RWPE2 (cell line): ENCODE measurements at regions not wholly inside any gene's neighbourhood (a gene's known extent, or its start where the extent isn't known, plus 50 kb on each side); places are given as distances from the start of the nearest gene placed in this dataset.

Experiments
- ATAC-seq: fragments of 200-7000 bp; cut with Tn5 transposase; 3 replicates; pipeline ENCODE4 v1.9.1; 2021; ENCODE audit warnings: low read depth
- DNase-seq: peaks from one replicate; pipeline ENCODE4 v3.0.0-alpha.2; 2020; ENCODE audit warnings: low spot score
- H3K27ac ChIP-seq: fragments of 450-650 bp; 2 replicates; pipeline ENCODE4 v1.5.1; 2017; ENCODE audit warnings: mild to moderate bottlenecking; ENCODE audit not compliant: poor library complexity, severe bottlenecking
- H3K27me3 ChIP-seq: fragments of 250-450 bp; sonication (Bioruptor Pico); 2 replicates; pipeline ENCODE4 v1.5.1; 2021; ENCODE audit warnings: mild to moderate bottlenecking, moderate library complexity; ENCODE audit not compliant: insufficient read depth, poor library complexity, severe bottlenecking
- H3K36me3 ChIP-seq: fragments of 250-450 bp; sonication (Bioruptor Pico); 2 replicates; pipeline ENCODE4 v1.5.1; 2020; ENCODE audit warnings: low read depth, mild to moderate bottlenecking, moderate library complexity
- H3K4me1 ChIP-seq: fragments of 250-450 bp; sonication (Bioruptor Pico); 2 replicates; pipeline ENCODE4 v1.5.1; 2021; ENCODE audit warnings: mild to moderate bottlenecking, moderate library complexity; ENCODE audit not compliant: insufficient read depth, poor library complexity, severe bottlenecking
- H3K4me3 ChIP-seq: fragments of 250-450 bp; sonication (Bioruptor Pico); 2 replicates; pipeline ENCODE4 v1.5.1; 2021; ENCODE audit warnings: mild to moderate bottlenecking, moderate library complexity; ENCODE audit not compliant: severe bottlenecking
- H3K9me3 ChIP-seq: fragments of 250-450 bp; sonication (Bioruptor Pico); 2 replicates; pipeline ENCODE4 v1.5.1; 2021; ENCODE audit warnings: mild to moderate bottlenecking, moderate library complexity; ENCODE audit not compliant: severe bottlenecking
- TF ChIP-seq, protein P1 (sequence below): fragments of 450-650 bp; IDR thresholded peaks from one replicate; pipeline ENCODE4 v1.5.1; 2017; ENCODE audit warnings: mild to moderate bottlenecking, moderate library complexity; ENCODE audit not compliant: poor library complexity, severe bottlenecking

DNA sequence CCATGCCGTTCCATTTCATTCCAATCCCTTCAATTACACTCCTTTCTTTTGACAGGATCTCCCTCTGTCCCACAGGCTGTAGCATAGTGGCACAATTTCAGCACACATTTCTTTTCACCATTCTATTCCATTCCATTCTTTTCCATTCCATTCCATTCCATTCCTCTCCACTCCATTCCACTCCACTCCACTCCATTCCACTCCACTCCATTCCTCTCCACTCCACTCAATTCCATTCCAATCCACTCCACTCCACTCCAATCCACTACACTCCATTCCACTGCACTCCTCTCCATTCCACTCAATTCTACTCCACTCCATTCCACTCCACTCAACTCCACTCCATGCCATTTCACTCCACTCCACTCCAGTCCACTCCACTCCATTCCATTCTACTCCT is 1495.1 kb downstream of the TSPY10 start:
- Histone ChIP-seq H3K9me3 (peaks cover 8% of the 10 kb centered on the region), H3K27ac (no peak overlapping the region), H3K27me3 (no peaks in the 10 kb centered on the region), H3K36me3 (no peaks in the 10 kb centered on the region), H3K4me3 (no peak overlapping the region), H3K4me1 (no peaks in the 10 kb centered on the region)
- DNase-seq: no peak
- TF ChIP-seq, protein P1, sequence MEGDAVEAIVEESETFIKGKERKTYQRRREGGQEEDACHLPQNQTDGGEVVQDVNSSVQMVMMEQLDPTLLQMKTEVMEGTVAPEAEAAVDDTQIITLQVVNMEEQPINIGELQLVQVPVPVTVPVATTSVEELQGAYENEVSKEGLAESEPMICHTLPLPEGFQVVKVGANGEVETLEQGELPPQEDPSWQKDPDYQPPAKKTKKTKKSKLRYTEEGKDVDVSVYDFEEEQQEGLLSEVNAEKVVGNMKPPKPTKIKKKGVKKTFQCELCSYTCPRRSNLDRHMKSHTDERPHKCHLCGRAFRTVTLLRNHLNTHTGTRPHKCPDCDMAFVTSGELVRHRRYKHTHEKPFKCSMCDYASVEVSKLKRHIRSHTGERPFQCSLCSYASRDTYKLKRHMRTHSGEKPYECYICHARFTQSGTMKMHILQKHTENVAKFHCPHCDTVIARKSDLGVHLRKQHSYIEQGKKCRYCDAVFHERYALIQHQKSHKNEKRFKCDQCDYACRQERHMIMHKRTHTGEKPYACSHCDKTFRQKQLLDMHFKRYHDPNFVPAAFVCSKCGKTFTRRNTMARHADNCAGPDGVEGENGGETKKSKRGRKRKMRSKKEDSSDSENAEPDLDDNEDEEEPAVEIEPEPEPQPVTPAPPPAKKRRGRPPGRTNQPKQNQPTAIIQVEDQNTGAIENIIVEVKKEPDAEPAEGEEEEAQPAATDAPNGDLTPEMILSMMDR: no peak
- ATAC-seq: no peak

DNA sequence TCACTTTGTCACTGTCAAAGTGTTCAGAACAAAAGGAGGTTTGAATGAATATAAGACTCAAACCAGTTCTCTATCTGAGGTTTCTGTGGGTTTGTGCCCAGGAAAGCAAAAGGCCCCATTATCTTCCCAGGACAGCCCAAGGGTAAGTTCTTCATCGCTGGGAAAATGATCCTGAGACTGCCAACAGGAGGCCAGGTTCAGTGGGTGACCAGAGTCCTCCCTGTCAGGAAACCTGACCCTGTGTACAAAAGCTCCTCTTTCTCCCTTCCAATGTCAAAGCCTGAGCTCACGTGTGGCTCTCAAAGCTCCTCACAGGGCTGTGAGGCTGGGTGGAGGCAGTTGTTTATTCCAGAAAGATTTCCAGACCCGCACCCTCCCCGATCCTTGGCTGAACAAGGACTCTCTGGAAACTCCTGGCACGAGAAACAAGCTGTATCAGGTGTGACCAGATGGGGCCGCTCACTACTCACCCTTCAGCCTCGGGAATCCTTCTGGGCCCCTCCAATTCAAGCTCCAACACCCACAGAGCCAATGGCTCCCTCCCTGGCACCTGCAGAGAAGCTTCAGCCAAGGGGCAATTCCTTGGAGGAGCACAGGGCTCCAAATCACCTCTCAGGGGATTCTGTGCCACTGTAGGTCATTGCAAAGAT is 1516.7 kb downstream of the TSPY10 start:
- no peaks in the 10 kb centered on the region for H3K27me3 ChIP-seq
- H3K36me3 ChIP-seq: no peaks in the 10 kb centered on the region
- no peak overlapping the region for H3K4me3 ChIP-seq
- ATAC-seq (no peak), DNase-seq (no peak)
- H3K27ac ChIP-seq: no peak overlapping the region
- no peaks in the 10 kb centered on the region for H3K9me3 ChIP-seq
- TF ChIP-seq, protein P1: no peak
- no peaks in the 10 kb centered on the region for H3K4me1 ChIP-seq

DNA sequence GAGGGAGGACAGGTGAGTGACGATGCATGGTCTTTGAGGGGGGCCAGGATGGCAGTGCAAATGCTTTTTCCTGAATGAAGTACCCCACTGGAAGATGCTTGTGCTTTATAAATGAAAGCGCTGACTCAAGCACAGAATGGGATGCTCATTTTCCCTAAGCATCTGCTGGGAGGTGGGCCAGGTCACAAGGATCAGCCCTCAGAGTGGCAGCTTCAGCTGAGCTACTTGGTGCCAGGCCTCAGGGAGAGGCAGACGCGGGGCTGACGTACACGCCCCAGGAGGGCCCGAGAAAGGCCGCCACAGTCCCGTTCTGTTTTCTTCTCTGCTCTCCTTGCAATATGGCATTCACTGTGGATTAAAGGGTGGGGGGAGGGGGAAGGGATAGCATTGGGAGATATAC is 1535.8 kb downstream of the TSPY10 start:
- no peaks in the 10 kb centered on the region for H3K4me1 ChIP-seq
- no peaks in the 10 kb centered on the region for H3K27me3 ChIP-seq
- no peaks in the 10 kb centered on the region for H3K9me3 ChIP-seq
- TF ChIP-seq, protein P1: no peak
- no peaks in the 10 kb centered on the region for H3K36me3 ChIP-seq
- H3K4me3 ChIP-seq: no peak overlapping the region
- no peak overlapping the region for H3K27ac ChIP-seq
- DNase-seq: no peak
- ATAC-seq: no peak

DNA sequence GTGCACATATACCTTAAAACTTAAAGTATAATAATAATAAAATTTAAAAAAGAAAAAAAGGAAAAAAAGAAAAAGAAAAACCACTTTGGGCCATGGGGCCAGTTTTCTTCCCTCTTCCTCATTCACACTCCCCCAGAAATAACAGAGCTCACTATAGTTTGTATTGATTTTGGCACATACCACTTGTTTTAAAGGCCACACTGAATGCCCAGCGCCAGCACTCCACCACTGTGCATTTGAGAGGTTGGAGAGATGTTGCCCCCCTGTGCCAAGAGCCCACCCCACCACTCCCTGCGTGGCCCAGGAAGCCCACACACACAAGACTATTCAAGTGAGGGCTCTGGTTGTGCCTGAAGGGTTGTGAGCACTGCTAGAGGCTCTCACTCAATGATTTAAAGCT is 1536.3 kb downstream of the TSPY10 start:
- Histone ChIP-seq H3K27ac (no peak overlapping the region), H3K27me3 (no peaks in the 10 kb centered on the region), H3K4me1 (no peaks in the 10 kb centered on the region), H3K9me3 (no peaks in the 10 kb centered on the region), H3K36me3 (no peaks in the 10 kb centered on the region), H3K4me3 (no peak overlapping the region)
- ATAC-seq (no peak), DNase-seq (no peak)
- TF ChIP-seq, protein P1: no peak

DNA sequence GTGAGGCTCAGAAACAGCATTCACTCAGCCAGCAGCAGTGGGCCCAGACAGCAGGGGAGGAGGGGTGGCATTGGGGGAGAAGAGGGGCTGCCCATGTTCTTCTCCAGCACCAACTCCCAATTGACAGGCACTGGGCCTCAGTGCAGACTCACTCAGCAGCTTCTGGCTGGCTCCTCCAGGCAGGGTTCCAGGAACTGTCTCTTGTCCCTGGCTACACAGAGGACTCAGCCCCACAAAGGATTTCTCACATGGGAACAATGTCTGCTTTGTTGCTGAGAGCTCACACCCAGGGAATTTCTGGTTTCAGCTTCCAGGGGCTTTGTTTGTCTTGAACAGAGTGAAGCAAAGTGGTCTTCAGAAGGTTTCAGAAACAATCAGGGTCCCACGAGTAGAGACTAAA is 1536.7 kb downstream of the TSPY10 start:
- DNase-seq (no peak), ATAC-seq (no peak)
- Histone ChIP-seq H3K27me3 (no peaks in the 10 kb centered on the region), H3K36me3 (no peaks in the 10 kb centered on the region), H3K4me3 (no peak overlapping the region), H3K9me3 (no peaks in the 10 kb centered on the region), H3K4me1 (no peaks in the 10 kb centered on the region), H3K27ac (no peak overlapping the region)
- TF ChIP-seq, protein P1: no peak
